ENCODE measurements at regions not wholly inside any gene's neighbourhood (a gene's known extent, or its start where the extent isn't known, plus 50 kb on each side); places are given as distances from the start of the nearest gene placed in this dataset.
A peak's percentile ranks its signal among the peaks of the same experiment; 100 is the strongest.

- DNase-seq (no peak), ATAC-seq (ENCODE audit: low read depth in 2 of 2) (no peak)
- Mint-ChIP-seq H3K4me1 (no peaks in the 10 kb centered on the region), H3K27me3 (no peaks in the 10 kb centered on the region), H3K36me3 (no peaks in the 10 kb centered on the region), H3K4me3 (no peak overlapping the region), H3K27ac (no peak overlapping the region), H3K9me3 (peaks cover 0 to 14% (median 0%) of the 10 kb centered on the region in 7 donors)
Measured at GRCh38 chr1:115429884-115430283, 91.8 kb upstream of the NGF start.

GRCh38 chr1:115429241-115429640, 91.2 kb upstream of the NGF start:
- DNase-seq, result no peak
- no peak overlapping the region for H3K27ac Mint-ChIP-seq
- no peaks in the 10 kb centered on the region for H3K27me3 Mint-ChIP-seq
- no peaks in the 10 kb centered on the region for H3K36me3 Mint-ChIP-seq
- peaks cover 0 to 14% (median 0%) of the 10 kb centered on the region in 7 donors for H3K9me3 Mint-ChIP-seq
- no peak for ATAC-seq (ENCODE audit: low read depth in 2 of 2)
- H3K4me1 Mint-ChIP-seq, result no peaks in the 10 kb centered on the region
- H3K4me3 Mint-ChIP-seq, result no peak overlapping the region

GRCh38 chr1:115428676-115429075, 90.6 kb upstream of the NGF start:
- DNase-seq (no peak), ATAC-seq (ENCODE audit: low read depth in 2 of 2) (no peak)
- no peaks in the 10 kb centered on the region for H3K36me3 Mint-ChIP-seq

GRCh38 chr1:115428256-115428655, 90.2 kb upstream of the NGF start:
- DNase-seq, result no peak
- ATAC-seq (ENCODE audit: low read depth in 2 of 2), result no peak
- no peaks in the 10 kb centered on the region for H3K4me1 Mint-ChIP-seq
- H3K9me3 Mint-ChIP-seq, result peaks cover 0 to 14% (median 0%) of the 10 kb centered on the region in 7 donors
- H3K36me3 Mint-ChIP-seq, result no peaks in the 10 kb centered on the region
- H3K27ac Mint-ChIP-seq, result no peak overlapping the region
- H3K4me3 Mint-ChIP-seq, result no peak overlapping the region
- peaks cover 0 to 2% (median under 1%) of the 10 kb centered on the region in 3 donors for H3K27me3 Mint-ChIP-seq

More at GRCh38 chr1:115428676-115429075, 90.6 kb upstream of the NGF start:
- Mint-ChIP-seq H3K9me3 (peaks cover 0 to 14% (median 0%) of the 10 kb centered on the region in 7 donors), H3K27ac (no peak overlapping the region), H3K27me3 (no peaks in the 10 kb centered on the region), H3K4me3 (no peak overlapping the region), H3K4me1 (no peaks in the 10 kb centered on the region)

DNA sequence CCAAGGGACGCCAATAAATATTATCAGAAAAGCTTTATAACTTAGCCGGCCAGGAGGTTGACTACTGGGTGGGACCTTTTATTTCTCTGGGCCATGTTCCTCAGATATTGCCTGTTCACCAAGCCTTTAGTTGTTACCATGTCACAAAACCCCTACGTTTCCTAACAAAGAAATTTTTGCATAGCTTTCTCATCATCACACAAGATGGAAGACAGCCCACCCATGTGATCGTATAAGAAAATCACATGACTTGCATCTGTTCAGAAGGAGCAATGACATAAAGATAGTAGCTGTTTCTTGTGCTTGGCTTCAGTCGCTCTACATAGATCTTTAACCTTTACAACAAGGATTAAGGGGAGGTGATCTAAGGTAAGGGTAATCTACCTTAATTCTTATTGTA, 88.9 kb upstream of the NGF start:
- no peak overlapping the region for H3K27ac Mint-ChIP-seq
- no peak for ATAC-seq (ENCODE audit: low read depth in 2 of 2)
- H3K36me3 Mint-ChIP-seq, result no peaks in the 10 kb centered on the region
- no peaks in the 10 kb centered on the region for H3K4me1 Mint-ChIP-seq
- peaks cover 0 to 5% (median 5%) of the 10 kb centered on the region in 3 donors for H3K27me3 Mint-ChIP-seq
- no peak overlapping the region for H3K4me3 Mint-ChIP-seq
- no peak for DNase-seq
- peaks cover 0 to 10% (median 0%) of the 10 kb centered on the region in 7 donors for H3K9me3 Mint-ChIP-seq

GRCh38 chr1:115426231-115426771, 88.3 kb upstream of the NGF start:
- no peak for ATAC-seq (ENCODE audit: low read depth in 2 of 2)

GRCh38 chr1:115425442-115425841, 87.4 kb upstream of the NGF start:
- H3K4me1 Mint-ChIP-seq, result no peaks in the 10 kb centered on the region
- no peak overlapping the region for H3K4me3 Mint-ChIP-seq
- no peak overlapping the region for H3K27ac Mint-ChIP-seq
- no peak for DNase-seq
- H3K9me3 Mint-ChIP-seq, result peaks cover 0 to 9% (median 0%) of the 10 kb centered on the region in 7 donors
- no peaks in the 10 kb centered on the region for H3K36me3 Mint-ChIP-seq
- no peak for ATAC-seq (ENCODE audit: low read depth in 2 of 2)
- H3K27me3 Mint-ChIP-seq, result peaks cover 0 to 5% (median 5%) of the 10 kb centered on the region in 3 donors

More at GRCh38 chr1:115426231-115426771, 88.3 kb upstream of the NGF start:
- no peak overlapping the region for H3K27ac Mint-ChIP-seq
- H3K27me3 Mint-ChIP-seq, result peaks cover 0 to 5% (median 5%) of the 10 kb centered on the region in 3 donors
- H3K9me3 Mint-ChIP-seq, result peaks cover 0 to 10% (median 0%) of the 10 kb centered on the region in 7 donors
- DNase-seq, result no peak
- no peak overlapping the region for H3K4me3 Mint-ChIP-seq
- H3K36me3 Mint-ChIP-seq, result no peaks in the 10 kb centered on the region
- H3K4me1 Mint-ChIP-seq, result no peaks in the 10 kb centered on the region

DNA sequence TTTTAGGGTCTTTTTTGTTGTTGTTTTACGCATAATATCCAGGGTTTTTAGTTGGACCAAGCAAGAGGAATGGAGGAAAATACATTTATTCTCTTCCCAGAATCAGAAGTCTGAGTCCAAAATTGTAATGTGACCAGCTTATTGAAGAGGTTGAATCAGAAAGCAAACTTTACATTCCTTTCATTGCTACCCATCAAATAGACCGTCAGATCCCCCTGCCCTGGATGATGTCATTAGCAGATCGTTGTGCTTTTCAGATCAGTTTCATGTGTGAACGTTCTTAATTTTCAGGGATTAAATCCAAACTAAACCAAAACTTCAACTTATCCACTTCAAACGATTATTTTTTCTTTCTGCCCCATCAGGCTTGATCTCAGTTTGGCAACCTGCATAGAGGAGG, 85.7 kb upstream of the NGF start:
- Mint-ChIP-seq H3K9me3 (peaks cover 0 to 4% (median 0%) of the 10 kb centered on the region in 7 donors), H3K27me3 (peaks cover 0 to 5% (median 5%) of the 10 kb centered on the region in 3 donors), H3K4me1 (no peaks in the 10 kb centered on the region), H3K27ac (no peak overlapping the region), H3K36me3 (no peaks in the 10 kb centered on the region), H3K4me3 (no peak overlapping the region)
- no peak for ATAC-seq (ENCODE audit: low read depth in 2 of 2)
- DNase-seq, result no peak

GRCh38 chr1:115419571-115419970, 81.5 kb upstream of the NGF start:
- no peak for DNase-seq
- Mint-ChIP-seq H3K27me3 (peaks cover 0 to 9% (median 5%) of the 10 kb centered on the region in 3 donors), H3K9me3 (peaks cover 0 to 11% (median 3%) of the 10 kb centered on the region in 7 donors), H3K4me1 (no peaks in the 10 kb centered on the region), H3K4me3 (no peak overlapping the region), H3K27ac (no peak overlapping the region), H3K36me3 (no peaks in the 10 kb centered on the region)
- ATAC-seq (ENCODE audit: low read depth in 2 of 2), result no peak

GRCh38 chr1:115413621-115414020, 75.6 kb upstream of the NGF start:
- ATAC-seq (ENCODE audit: low read depth in 2 of 2) (no peak), DNase-seq (no peak)
- Mint-ChIP-seq H3K4me3 (no peak overlapping the region), H3K36me3 (no peaks in the 10 kb centered on the region), H3K4me1 (no peaks in the 10 kb centered on the region), H3K9me3 (peaks cover 0 to 16% (median 3%) of the 10 kb centered on the region in 7 donors), H3K27ac (no peak overlapping the region), H3K27me3 (peaks cover 0 to 7% (median 4%) of the 10 kb centered on the region in 3 donors)

- Mint-ChIP-seq H3K4me3 (no peak overlapping the region), H3K27me3 (peaks cover 3 to 7% (median 4%) of the 10 kb centered on the region in 3 donors), H3K27ac (no peak overlapping the region), H3K4me1 (no peaks in the 10 kb centered on the region), H3K9me3 (peaks cover 0 to 16% (median 3%) of the 10 kb centered on the region in 7 donors), H3K36me3 (no peaks in the 10 kb centered on the region)
- DNase-seq (no peak), ATAC-seq (ENCODE audit: low read depth in 2 of 2) (no peak)
Measured at GRCh38 chr1:115413208-115413607, 75.2 kb upstream of the NGF start.

DNA sequence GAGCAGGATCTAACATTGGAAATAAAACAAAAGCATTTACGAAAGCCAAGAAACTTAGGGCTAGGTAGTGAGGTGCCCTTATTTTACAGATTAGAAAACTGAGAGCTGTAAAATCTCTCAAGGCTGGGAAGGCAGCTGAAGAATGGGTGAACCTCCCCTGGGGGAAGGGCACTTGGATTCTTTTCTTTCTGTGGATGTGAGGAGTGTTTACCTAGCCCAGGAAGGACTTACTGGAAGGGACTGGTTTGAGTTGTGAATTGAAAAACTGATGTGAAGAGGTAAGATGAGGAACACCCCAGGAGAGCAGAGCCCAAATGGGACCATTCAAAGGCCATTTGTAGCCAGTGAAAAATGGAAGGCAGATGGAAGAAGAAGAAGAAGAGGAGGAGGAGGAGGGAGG, 74.7 kb upstream of the NGF start:
- H3K27ac Mint-ChIP-seq, result no peak overlapping the region
- H3K4me1 Mint-ChIP-seq, result no peaks in the 10 kb centered on the region
- H3K36me3 Mint-ChIP-seq, result no peaks in the 10 kb centered on the region
- peaks cover 4 to 7% (median 7%) of the 10 kb centered on the region in 3 donors for H3K27me3 Mint-ChIP-seq
- no peak for ATAC-seq (ENCODE audit: low read depth in 2 of 2)
- no peak for DNase-seq
- H3K9me3 Mint-ChIP-seq, result peaks cover 0 to 16% (median 0%) of the 10 kb centered on the region in 7 donors
- H3K4me3 Mint-ChIP-seq, result no peak overlapping the region

GRCh38 chr1:115412286-115412685, 74.2 kb upstream of the NGF start:
- DNase-seq (no peak), ATAC-seq (ENCODE audit: low read depth in 2 of 2) (no peak)
- H3K4me1 Mint-ChIP-seq, result no peaks in the 10 kb centered on the region
- H3K27me3 Mint-ChIP-seq, result peaks cover 4 to 7% (median 7%) of the 10 kb centered on the region in 3 donors
- H3K9me3 Mint-ChIP-seq, result peaks cover 0 to 16% (median 0%) of the 10 kb centered on the region in 7 donors
- H3K4me3 Mint-ChIP-seq, result no peak overlapping the region
- H3K27ac Mint-ChIP-seq, result no peak overlapping the region
- H3K36me3 Mint-ChIP-seq, result no peaks in the 10 kb centered on the region

- H3K27ac Mint-ChIP-seq, result no peak overlapping the region
- peaks cover 0 to 15% (median 0%) of the 10 kb centered on the region in 7 donors for H3K9me3 Mint-ChIP-seq
- H3K4me1 Mint-ChIP-seq, result no peaks in the 10 kb centered on the region
- peaks cover 2 to 7% (median 7%) of the 10 kb centered on the region in 3 donors for H3K27me3 Mint-ChIP-seq
- H3K36me3 Mint-ChIP-seq, result no peaks in the 10 kb centered on the region
- H3K4me3 Mint-ChIP-seq, result peak overlapping the region in 1 of 8 donors; percentile 17
- DNase-seq, result no peak
- no peak for ATAC-seq (ENCODE audit: low read depth in 2 of 2)
Measured at GRCh38 chr1:115411371-115412063, 73.5 kb upstream of the NGF start.
